H1 (cell line): ENCODE measurements at regions not wholly inside any gene's neighbourhood (a gene's known extent, or its start where the extent isn't known, plus 50 kb on each side); places are given as distances from the start of the nearest gene placed in this dataset.

Experiments
- CTCF ChIA-PET: fragments of 300-600 bp; sonication (Branson Sonifier 250); formaldehyde crosslinking; loops from one replicate; lab custom pipeline; 2021; ENCODE audit not compliant: partially characterized antibody; lab: Charles Lee
- POLR2A ChIA-PET: fragments of 300-600 bp; sonication (Branson Sonifier 250); formaldehyde crosslinking; loops from one replicate; lab custom pipeline; 2021; ENCODE audit warnings: inconsistent platforms; ENCODE audit not compliant: partially characterized antibody; lab: Charles Lee
- DNase-seq, 2 experiments: peaks; one replicate each; pipeline versions ENCODE4 v3.0.0 to v3.0.0-alpha.2; 2010 to 2022; ENCODE audit warnings: low spot score in 2 of 2, low read depth in 1 of 2, mixed read lengths in 1 of 2
- FAIRE-seq: peaks from 2 replicates; lab custom pipeline; 2011; peaks lifted over from hg19 to GRCh38; lab: Jason Lieb, UNC
- H2AFZ ChIP-seq: 2 replicates; pipeline ENCODE4 v1.8.1; 2012; ENCODE audit warnings: low read length, inconsistent platforms
- H2AK5ac ChIP-seq: 2 replicates; pipeline ENCODE4 v1.6.1; 2013; ENCODE audit warnings: low read depth, low read length
- H2BK120ac ChIP-seq: replicated peaks from 2 replicates; pipeline ENCODE3; 2013; ENCODE audit warnings: low read depth, low read length, inconsistent platforms
- H2BK12ac ChIP-seq: 2 replicates; pipeline ENCODE4 v1.6.1; 2013; ENCODE audit warnings: low read depth, low read length
- H2BK15ac ChIP-seq: 2 replicates; pipeline ENCODE4 v1.6.1; 2013; ENCODE audit warnings: low read length
- H2BK20ac ChIP-seq: 2 replicates; pipeline ENCODE4 v1.6.1; 2013; ENCODE audit warnings: low read length
- H2BK5ac ChIP-seq: 2 replicates; pipeline ENCODE4 v1.6.1; 2013; ENCODE audit warnings: low read depth, low read length
- H3K14ac ChIP-seq: 2 replicates; pipeline ENCODE4 v1.6.1; 2013; ENCODE audit warnings: inconsistent platforms; ENCODE audit not compliant: insufficient read length
- H3K18ac ChIP-seq: 2 replicates; pipeline ENCODE4 v1.6.1; 2013; ENCODE audit warnings: low read length; ENCODE audit errors: extremely low read depth
- H3K23ac ChIP-seq: 2 replicates; pipeline ENCODE4 v1.6.1; 2013; ENCODE audit warnings: inconsistent platforms; ENCODE audit not compliant: insufficient read length
- H3K23me2 ChIP-seq: 2 replicates; pipeline ENCODE4 v1.6.1; 2013; ENCODE audit warnings: low read depth, low read length
- H3K27ac ChIP-seq: 2 replicates; pipeline ENCODE4 v1.6.1; 2011; ENCODE audit warnings: low read depth, low read length, inconsistent platforms
- H3K27me3 ChIP-seq, 4 experiments: replicated peaks in 1 of 4; 1 replicate in 1 of 4; 2 replicates in 3 of 4; pipeline versions ENCODE4 v1.6.1 to v1.8.1; 2011 to 2013; ENCODE audit warnings: low read length in 3 of 4, mild to moderate bottlenecking in 3 of 4, inconsistent platforms in 2 of 4, mixed read lengths in 2 of 4, moderate library complexity in 1 of 4; ENCODE audit not compliant: control insufficient read depth in 3 of 4, insufficient read depth in 3 of 4; ENCODE audit errors: extremely low read depth in 1 of 4
- H3K36me3 ChIP-seq, 4 experiments: 2 replicates each; pipeline versions ENCODE4 v1.6.1 to v1.8.1; 2011 to 2013; ENCODE audit warnings: mild to moderate bottlenecking in 4 of 4, low read length in 3 of 4, moderate library complexity in 2 of 4, control low read depth in 1 of 4, inconsistent platforms in 1 of 4; ENCODE audit not compliant: insufficient read depth in 4 of 4, control insufficient read depth in 2 of 4
- H3K4ac ChIP-seq: replicated peaks from 2 replicates; pipeline ENCODE3; 2013; ENCODE audit warnings: low read length, low read depth, mixed read lengths, inconsistent platforms; ENCODE audit not compliant: insufficient read length
- H3K4me1 ChIP-seq, 4 experiments: replicated peaks in 1 of 4; 1 replicate in 1 of 4; 2 replicates in 3 of 4; pipeline versions ENCODE4 v1.6.1 to v1.8.1; 2011 to 2013; ENCODE audit warnings: low read length in 3 of 4, inconsistent platforms in 2 of 4, mixed read lengths in 1 of 4; ENCODE audit not compliant: insufficient read depth in 4 of 4, control insufficient read depth in 3 of 4
- H3K4me2 ChIP-seq, 2 experiments: 2 replicates each; pipeline versions ENCODE4 v1.6.1 to v1.8.1; 2011 to 2013; ENCODE audit warnings: low read depth in 2 of 2, low read length in 2 of 2, control low read depth in 1 of 2, inconsistent platforms in 1 of 2, mild to moderate bottlenecking in 1 of 2; ENCODE audit not compliant: insufficient read depth in 1 of 2
- H3K4me3 ChIP-seq, 4 experiments: fragments of 200-600, 300-600 bp in 1 of 4; sonication (generic), shearing (Covaris generic), sonication (Bioruptor Twin) in 1 of 4; 2 replicates each; pipeline versions ENCODE4 v1.5.1 to v1.8.1; 2011 to 2016; ENCODE audit warnings: low read length in 4 of 4, low read depth in 3 of 4, control low read depth in 2 of 4, inconsistent platforms in 2 of 4, mild to moderate bottlenecking in 2 of 4, mixed read lengths in 1 of 4, moderate library complexity in 1 of 4; ENCODE audit not compliant: insufficient read depth in 2 of 4; ENCODE audit errors: extremely low read depth in 1 of 4
- H3K56ac ChIP-seq: replicated peaks from 2 replicates; pipeline ENCODE3; 2013; ENCODE audit warnings: low read depth, mild to moderate bottlenecking, mixed read lengths, low read length, inconsistent platforms; ENCODE audit not compliant: insufficient read length
- H3K79me1 ChIP-seq: 2 replicates; pipeline ENCODE4 v1.6.1; 2013; ENCODE audit warnings: low read depth, low read length, control low read depth
- H3K79me2 ChIP-seq, 2 experiments: 2 replicates each; pipeline versions ENCODE4 v1.6.1 to v1.8.1; 2012 to 2013; ENCODE audit warnings: low read length in 2 of 2, mild to moderate bottlenecking in 2 of 2, inconsistent platforms in 1 of 2; ENCODE audit not compliant: insufficient read depth in 2 of 2, control insufficient read depth in 1 of 2
- H3K9ac ChIP-seq, 4 experiments: replicated peaks in 1 of 4; 1 replicate in 1 of 4; 2 replicates in 3 of 4; pipeline versions ENCODE4 v1.6.1 to v1.8.1; 2011 to 2013; ENCODE audit warnings: low read depth in 3 of 4, low read length in 3 of 4, control low read depth in 2 of 4, mild to moderate bottlenecking in 2 of 4, moderate library complexity in 2 of 4, inconsistent platforms in 1 of 4; ENCODE audit errors: extremely low read depth in 1 of 4
- H3K9me3 ChIP-seq, 2 experiments: 2 replicates each; pipeline versions ENCODE4 v1.6.1 to v1.8.1; 2012 to 2013; ENCODE audit warnings: mild to moderate bottlenecking in 2 of 2, moderate library complexity in 2 of 2, control low read depth in 1 of 2, inconsistent platforms in 1 of 2, low read depth in 1 of 2, low read length in 1 of 2, mixed read lengths in 1 of 2; ENCODE audit not compliant: insufficient read depth in 2 of 2
- H4K20me1 ChIP-seq, 2 experiments: replicated peaks in 1 of 2; 2 replicates each; pipeline versions ENCODE3 to v1.8.1; 2011 to 2013; ENCODE audit warnings: inconsistent platforms in 2 of 2, low read length in 2 of 2, mild to moderate bottlenecking in 1 of 2; ENCODE audit not compliant: insufficient read depth in 2 of 2, control insufficient read depth in 1 of 2
- H4K5ac ChIP-seq: 2 replicates; pipeline ENCODE4 v1.6.1; 2013; ENCODE audit warnings: low read length, low read depth, mixed read lengths, inconsistent platforms; ENCODE audit not compliant: insufficient read length
- H4K8ac ChIP-seq: 2 replicates; pipeline ENCODE4 v1.8.0; 2013; ENCODE audit warnings: mild to moderate bottlenecking, moderate library complexity, low read length, inconsistent platforms; ENCODE audit not compliant: insufficient read depth; ENCODE audit errors: extremely low read depth
- H4K91ac ChIP-seq: replicated peaks from 2 replicates; pipeline ENCODE3; 2013; ENCODE audit warnings: low read length, mixed read lengths, inconsistent platforms; ENCODE audit not compliant: insufficient read length
- ATF2 ChIP-seq: IDR thresholded peaks from 2 replicates; pipeline ENCODE4 v1.6.1; 2012; ENCODE audit warnings: low read length, inconsistent platforms
- CBX5 ChIP-seq: fragments of 300-800, 300-1000 bp; sonication (generic); IDR thresholded peaks from 2 replicates; pipeline ENCODE4 v1.7.1; 2016; ENCODE audit warnings: antibody characterized with exemption, low read length, low read depth
- GABPA ChIP-seq: IDR thresholded peaks from 2 replicates; pipeline ENCODE4 v1.6.1; 2011; ENCODE audit warnings: mild to moderate bottlenecking, low read length, moderate library complexity, borderline replicate concordance; ENCODE audit not compliant: insufficient read depth
- KDM1A ChIP-seq: fragments of 200-600, 300-600 bp; sonication (generic); IDR thresholded peaks from 2 replicates; pipeline ENCODE4 v1.7.1; 2016; ENCODE audit warnings: mild to moderate bottlenecking, low read length, borderline replicate concordance
- SIN3A ChIP-seq, 2 experiments: IDR thresholded peaks in 1 of 2; conservative IDR thresholded peaks in 1 of 2; 2 replicates each; pipeline ENCODE4 v1.6.1; 2011 to 2012; ENCODE audit warnings: low read length in 2 of 2, improper control_type of control experiment in 1 of 2, low read depth in 1 of 2, mild to moderate bottlenecking in 1 of 2
- SRF ChIP-seq: IDR thresholded peaks from 2 replicates; pipeline ENCODE4 v1.6.1; 2011; ENCODE audit warnings: mild to moderate bottlenecking, low read depth, low read length, moderate library complexity
- SUZ12 ChIP-seq: fragments of 200-600 bp; sonication (generic); IDR thresholded peaks from 2 replicates; pipeline ENCODE4 v1.6.1; 2012; ENCODE audit warnings: mild to moderate bottlenecking, inconsistent platforms, low read length, moderate library complexity, mixed read lengths
- WGBS, 2 experiments: shearing (Covaris generic) in 1 of 2; methylation state at CpG; one replicate each; pipeline versions ENCODE4 v1.1.6 to v1.1.7; 2013 to 2015; ENCODE audit warnings: low lambda C conversion rate in 2 of 2, mixed read lengths in 2 of 2, inconsistent platforms in 1 of 2, low coverage in 1 of 2, missing lambda C conversion rate in 1 of 2; ENCODE audit not compliant: insufficient replicate concordance in 2 of 2, insufficient coverage in 1 of 2, insufficient read length in 1 of 2; ENCODE audit errors: extremely low coverage in 1 of 2, missing lambda C conversion rate in 1 of 2; 5-methylcytosine and 5-hydroxymethylcytosine counted together

GRCh38 chr14:36428350-36428749 is 91.7 kb downstream of the NKX2-1 start:
- Histone ChIP-seq H3K9ac (no peak overlapping the region), H2BK15ac (no peak overlapping the region), H3K9me3 (no peaks in the 10 kb centered on the region), H3K4ac (no peak overlapping the region), H2BK120ac (no peak overlapping the region), H3K14ac (no peak overlapping the region), H3K79me1 (no peaks in the 10 kb centered on the region), H3K27me3 (no peaks in the 10 kb centered on the region; a peak in 1 of 7 replicates), H3K18ac (no peak overlapping the region), H4K20me1 (no peaks in the 10 kb centered on the region), H2BK5ac (no peak overlapping the region), H3K23ac (no peak overlapping the region), H3K79me2 (no peaks in the 10 kb centered on the region), H3K56ac (no peak overlapping the region), H3K4me1 (peaks cover 0 to 13% (median 5%) of the 10 kb centered on the region in 4 experiments; a peak in 3 of 7 replicates), H4K8ac (no peak overlapping the region), H2AFZ (no peak overlapping the region), H3K4me3 (no peak overlapping the region), H3K23me2 (no peaks in the 10 kb centered on the region), H3K27ac (no peak overlapping the region), H2AK5ac (no peak overlapping the region), H2BK12ac (no peak overlapping the region), H4K91ac (no peak overlapping the region), H4K5ac (no peak overlapping the region), H3K4me2 (no peak overlapping the region), H3K36me3 (no peaks in the 10 kb centered on the region), H2BK20ac (no peak overlapping the region)
- FAIRE-seq = no peak
- POLR2A ChIA-PET = no interaction called here
- CTCF ChIA-PET = interaction anchor here (0.9 to 1.5 kb wide), 4 partner anchors 10 to 125 kb away, joined by 3 to 4 read pairs (median 4); no protein-coding TSS in a partner anchor
- no peak for DNase-seq
- WGBS, 2 experiments = 84 to 100% methylated on average over 1 to 6 of the region's 6 CpGs
- TF ChIP-seq SRF = no peak
- TF ChIP-seq SIN3A (conservative IDR thresholded peaks at IDR 0.05 in 1 of 2, IDR thresholded peaks at IDR 0.05 in 1 of 2; ENCODE audit: low read depth in 1 of 2, low read length in 2 of 2) = no peak
- no peak for TF ChIP-seq ATF2
- TF ChIP-seq KDM1A = no peak
- no peak for TF ChIP-seq SUZ12
- TF ChIP-seq GABPA = no peak
- TF ChIP-seq CBX5 = no peak
